Transverse colon (tissue), 4 donors: ENCODE measurements at regions not wholly inside any gene's neighbourhood (a gene's known extent, or its start where the extent isn't known, plus 50 kb on each side); places are given as distances from the start of the nearest gene placed in this dataset.

Source experiments
- DNase-seq: peaks from one replicate; pipeline ENCODE4 v3.0.0-alpha.2; 2019
- H3K27ac ChIP-seq, 4 donors: fragments of 200-600 bp; sonication (generic); 2 replicates each; pipeline ENCODE4 v1.5.1; 2016 to 2018; ENCODE audit warnings: inconsistent platforms in 4 of 4
- H3K27me3 ChIP-seq: fragments of 200-600 bp; sonication (generic); 2 replicates; pipeline ENCODE4 v1.5.1; 2017; ENCODE audit warnings: inconsistent platforms
- H3K36me3 ChIP-seq, 4 donors: fragments of 200-600 bp; sonication (generic); 2 replicates each; pipeline ENCODE4 v1.5.1; 2017 to 2019; ENCODE audit warnings: inconsistent platforms in 4 of 4
- H3K4me1 ChIP-seq, 4 donors: fragments of 200-600 bp; sonication (generic); 2 replicates each; pipeline ENCODE4 v1.5.1; 2017 to 2020; ENCODE audit warnings: inconsistent platforms in 4 of 4
- H3K4me3 ChIP-seq, 4 donors: fragments of 200-600 bp; sonication (generic); 1 replicate in 1 of 4; 2 replicates in 3 of 4; pipeline versions ENCODE4 v1.5.1 to v1.6.1; 2017 to 2019; ENCODE audit warnings: inconsistent platforms in 4 of 4
- H3K9me3 ChIP-seq, 2 donors: fragments of 200-600 bp; sonication (generic); 2 replicates each; pipeline ENCODE4 v1.5.1; 2017 to 2019; ENCODE audit warnings: inconsistent platforms in 2 of 2
- CTCF ChIP-seq, 5 experiments: fragments of 200-600 bp in 3 of 5; fragments of 450-650 bp in 2 of 5; sonication (generic) in 3 of 5; IDR thresholded peaks; 1 replicate in 2 of 5; 2 replicates in 3 of 5; pipeline ENCODE4 v1.5.1; 2016 to 2017; ENCODE audit warnings: antibody characterized with exemption in 5 of 5, inconsistent platforms in 3 of 5, mild to moderate bottlenecking in 2 of 5, moderate library complexity in 1 of 5
- EP300 ChIP-seq: sonication (generic); formaldehyde crosslinking; IDR thresholded peaks from one replicate; pipeline ENCODE4 v1.6.1; 2017; ENCODE audit warnings: antibody characterized with exemption, low read depth
- POLR2A ChIP-seq: fragments of 450-650 bp; IDR thresholded peaks from one replicate; pipeline ENCODE4 v1.6.1; 2016; ENCODE audit warnings: antibody characterized with exemption, mild to moderate bottlenecking, moderate library complexity
- POLR2AphosphoS5 ChIP-seq, 3 donors: sonication (generic); formaldehyde crosslinking; IDR thresholded peaks; one replicate each; pipeline ENCODE4 v1.6.1; 2016; ENCODE audit warnings: antibody characterized with exemption in 3 of 3
- WGBS, 2 donors: methylation state at CpG; one replicate each; pipeline ENCODE4 v1.1.5; 2018; ENCODE audit warnings: low coverage in 1 of 2; 5-methylcytosine and 5-hydroxymethylcytosine counted together
- in situ Hi-C, 4 donors: fragments of 200-750 bp; cut with MboI; loops; one replicate each; pipeline versions ENCODE4 v1.15.0 to v1.15.1; 2017; ENCODE audit warnings: low sequenced_read_pairs in 3 of 4, low pct_ligation_motif_present in 1 of 4, low pct_unique_long_range_greater_than_20kb in 1 of 4
- intact Hi-C: fragments of 100-400 bp; cut with DNase I; formaldehyde crosslinking; loops from one replicate; pipeline ENCODE4 v1.15.1; 2023; ENCODE audit warnings: low total_unique reads

GRCh38 chr2:40803900-40804299 lies 352.0 kb upstream of the SLC8A1 start:
- no peaks in the 10 kb centered on the region for H3K36me3 ChIP-seq
- 54 to 68% methylated on average over 2 of the region's 2 CpGs for WGBS, 2 donors
- in situ Hi-C loops (no loop called here), intact Hi-C loops (no loop called here)
- H3K4me1 ChIP-seq: no peaks in the 10 kb centered on the region
- no peaks in the 10 kb centered on the region for H3K9me3 ChIP-seq
- H3K27ac ChIP-seq: no peak overlapping the region
- no peak for DNase-seq
- no peak overlapping the region for H3K4me3 ChIP-seq
- TF ChIP-seq POLR2A (no peak), CTCF (IDR thresholded peaks at IDR 0.05) (no peak), EP300 (no peak), POLR2AphosphoS5 (IDR thresholded peaks at IDR 0.05) (no peak)
- no peaks in the 10 kb centered on the region for H3K27me3 ChIP-seq

- no peak overlapping the region for H3K4me3 ChIP-seq
- 83 to 85% methylated on average over 10 of the region's 10 CpGs for WGBS, 2 donors
- TF ChIP-seq POLR2AphosphoS5 (IDR thresholded peaks at IDR 0.05): no peak
- no peak for TF ChIP-seq POLR2A
- TF ChIP-seq EP300: no peak
- no peak for TF ChIP-seq CTCF (IDR thresholded peaks at IDR 0.05)
- in situ Hi-C loops: no loop called here
- no peaks in the 10 kb centered on the region for H3K36me3 ChIP-seq
- no peak overlapping the region for H3K27ac ChIP-seq
- DNase-seq: no peak
- no peaks in the 10 kb centered on the region for H3K27me3 ChIP-seq
- no peaks in the 10 kb centered on the region for H3K9me3 ChIP-seq
- intact Hi-C loops: no loop called here
- no peaks in the 10 kb centered on the region for H3K4me1 ChIP-seq
Observed at GRCh38 chr2:40809156-40809555, 357.3 kb upstream of the SLC8A1 start.

- Histone ChIP-seq H3K4me1 (peaks cover 0 to 4% (median 0%) of the 10 kb centered on the region in 4 donors), H3K9me3 (no peaks in the 10 kb centered on the region), H3K4me3 (no peak overlapping the region), H3K36me3 (no peaks in the 10 kb centered on the region), H3K27ac (peak overlapping the region in 1 of 4 donors; percentile 7), H3K27me3 (no peaks in the 10 kb centered on the region)
- in situ Hi-C loops (no loop called here), intact Hi-C loops (no loop called here)
- no peak for DNase-seq
- 66 to 69% methylated on average over 2 of the region's 2 CpGs for WGBS, 2 donors
- TF ChIP-seq POLR2AphosphoS5 (IDR thresholded peaks at IDR 0.05) (no peak), CTCF (IDR thresholded peaks at IDR 0.05) (no peak), EP300 (no peak), POLR2A (no peak)
Observed at GRCh38 chr2:40814616-40815015, 362.7 kb upstream of the SLC8A1 start.

GRCh38 chr2:40820319-40820718 lies 368.4 kb upstream of the SLC8A1 start:
- Histone ChIP-seq H3K27ac (no peak overlapping the region), H3K27me3 (no peaks in the 10 kb centered on the region), H3K36me3 (no peaks in the 10 kb centered on the region), H3K9me3 (no peaks in the 10 kb centered on the region), H3K4me1 (no peaks in the 10 kb centered on the region), H3K4me3 (no peak overlapping the region)
- DNase-seq: no peak
- TF ChIP-seq CTCF (IDR thresholded peaks at IDR 0.05) (peak in 1 of 5 experiments; percentile 9), EP300 (no peak)
- in situ Hi-C loops (no loop called here), intact Hi-C loops (no loop called here)
